ENCODE measurements at regions not wholly inside any gene's neighbourhood (a gene's known extent, or its start where the extent isn't known, plus 50 kb on each side); places are given as distances from the start of the nearest gene placed in this dataset.

- DNase-seq (ENCODE audit: low read depth, low spot score) = no peak
These were observed 317.6 kb upstream of the CNKSR2 start for GRCh38 chrX:21056622-21057021.

- no peak for DNase-seq (ENCODE audit: low read depth, low spot score)
These were observed 327.2 kb upstream of the CNKSR2 start for GRCh38 chrX:21047034-21047455.

GRCh38 chrX:21014326-21014725 is 359.9 kb upstream of the CNKSR2 start:
- DNase-seq (ENCODE audit: low read depth, low spot score) = no peak

- DNase-seq (ENCODE audit: low read depth, low spot score) = no peak
These were observed 369.4 kb upstream of the CNKSR2 start for GRCh38 chrX:21004835-21005234.

- no peak for DNase-seq (ENCODE audit: low read depth, low spot score)
These were observed 378.4 kb upstream of the CNKSR2 start for GRCh38 chrX:20995829-20996228.

- DNase-seq (ENCODE audit: low read depth, low spot score) = no peak
These were observed 384.9 kb upstream of the CNKSR2 start for GRCh38 chrX:20989361-20989760.

GRCh38 chrX:20988804-20989203 is 385.4 kb upstream of the CNKSR2 start:
- DNase-seq (ENCODE audit: low read depth, low spot score) = no peak

GRCh38 chrX:20988118-20988517 is 386.1 kb upstream of the CNKSR2 start:
- no peak for DNase-seq (ENCODE audit: low read depth, low spot score)

GRCh38 chrX:20980426-20980825 is 393.8 kb upstream of the CNKSR2 start:
- no peak for DNase-seq (ENCODE audit: low read depth, low spot score)

- no peak for DNase-seq (ENCODE audit: low read depth, low spot score)
These were observed 399.9 kb upstream of the CNKSR2 start for GRCh38 chrX:20974326-20974725.

- no peak for DNase-seq (ENCODE audit: low read depth, low spot score)
These were observed 401.2 kb upstream of the CNKSR2 start for GRCh38 chrX:20973038-20973437.

GRCh38 chrX:20971250-20971649 is 403.0 kb upstream of the CNKSR2 start:
- DNase-seq (ENCODE audit: low read depth, low spot score) = no peak

GRCh38 chrX:20969565-20969964 is 404.7 kb upstream of the CNKSR2 start:
- DNase-seq (ENCODE audit: low read depth, low spot score) = no peak

GRCh38 chrX:20968996-20969395 is 405.2 kb upstream of the CNKSR2 start:
- no peak for DNase-seq (ENCODE audit: low read depth, low spot score)

- DNase-seq (ENCODE audit: low read depth, low spot score) = no peak
These were observed 406.5 kb upstream of the CNKSR2 start for GRCh38 chrX:20967725-20968124.

- no peak for DNase-seq (ENCODE audit: low read depth, low spot score)
These were observed 408.8 kb upstream of the CNKSR2 start for GRCh38 chrX:20965270-20966044.

- DNase-seq (ENCODE audit: low read depth, low spot score) = no peak
These were observed 420.2 kb upstream of the CNKSR2 start for GRCh38 chrX:20954014-20954413.

- no peak for DNase-seq (ENCODE audit: low read depth, low spot score)
These were observed 422.0 kb upstream of the CNKSR2 start for GRCh38 chrX:20952180-20952579.

- DNase-seq (ENCODE audit: low read depth, low spot score) = no peak
These were observed 423.0 kb upstream of the CNKSR2 start for GRCh38 chrX:20951016-20951810.

GRCh38 chrX:20947411-20947912 is 426.8 kb upstream of the CNKSR2 start:
- DNase-seq (ENCODE audit: low read depth, low spot score) = no peak

GRCh38 chrX:20913760-20914159 is 460.5 kb upstream of the CNKSR2 start:
- DNase-seq (ENCODE audit: low read depth, low spot score) = no peak

GRCh38 chrX:20906571-20906970 is 467.6 kb upstream of the CNKSR2 start:
- DNase-seq (ENCODE audit: low read depth, low spot score) = no peak

GRCh38 chrX:20884565-20884964 is 489.7 kb upstream of the CNKSR2 start:
- DNase-seq (ENCODE audit: low read depth, low spot score) = no peak

Measured in smooth muscle cell of the brain vasculature (primary cell).